HG03097 (cell line): ENCODE measurements at regions not wholly inside any gene's neighbourhood (a gene's known extent, or its start where the extent isn't known, plus 50 kb on each side); places are given as distances from the start of the nearest gene placed in this dataset.

Experiments
- ATAC-seq: cut with Tn5 transposase; IDR thresholded peaks from one replicate; pipeline ENCODE4 v1.9.1; 2021; ENCODE audit not compliant: unreplicated experiment, low FRiP score

GRCh38 chr13:105827111-105827809 lies 708.2 kb downstream of the EFNB2 start:
- ATAC-seq: no peak

GRCh38 chr13:105825071-105825470 lies 710.4 kb downstream of the EFNB2 start:
- no peak for ATAC-seq

GRCh38 chr13:105821337-105821736 lies 714.1 kb downstream of the EFNB2 start:
- ATAC-seq: no peak

GRCh38 chr13:105820415-105820814 lies 715.0 kb downstream of the EFNB2 start:
- no peak for ATAC-seq

GRCh38 chr13:105817498-105817897 lies 718.0 kb downstream of the EFNB2 start:
- no peak for ATAC-seq

GRCh38 chr13:105816994-105817393 lies 718.5 kb downstream of the EFNB2 start:
- ATAC-seq: no peak

- no peak for ATAC-seq
Measured at GRCh38 chr13:105814902-105815250, 720.6 kb downstream of the EFNB2 start.

- ATAC-seq: no peak
Measured at GRCh38 chr13:105814219-105814901, 721.1 kb downstream of the EFNB2 start.

- ATAC-seq: no peak
Measured at GRCh38 chr13:105806628-105806920, 728.9 kb downstream of the EFNB2 start.

GRCh38 chr13:105805892-105806627 lies 729.4 kb downstream of the EFNB2 start:
- ATAC-seq: no peak

- ATAC-seq: no peak
Measured at GRCh38 chr13:105804561-105805190, 730.8 kb downstream of the EFNB2 start.

- no peak for ATAC-seq
Measured at GRCh38 chr13:105799155-105799554, 736.3 kb downstream of the EFNB2 start.

- ATAC-seq: no peak
Measured at GRCh38 chr13:105798541-105798940, 736.9 kb downstream of the EFNB2 start.

GRCh38 chr13:105796081-105796480 lies 739.4 kb downstream of the EFNB2 start:
- no peak for ATAC-seq

GRCh38 chr13:105790923-105791322 lies 744.5 kb downstream of the EFNB2 start:
- no peak for ATAC-seq

- ATAC-seq: no peak
Measured at GRCh38 chr13:105788530-105788929, 746.9 kb downstream of the EFNB2 start.

GRCh38 chr13:105787632-105788031 lies 747.8 kb downstream of the EFNB2 start:
- ATAC-seq: no peak

- ATAC-seq: no peak
Measured at GRCh38 chr13:105785436-105785835, 750.0 kb downstream of the EFNB2 start.

GRCh38 chr13:105783261-105783660 lies 752.2 kb downstream of the EFNB2 start:
- ATAC-seq: no peak

- ATAC-seq: no peak
Measured at GRCh38 chr13:105778196-105778595, 757.3 kb downstream of the EFNB2 start.

GRCh38 chr13:105774739-105775460 lies 760.6 kb downstream of the EFNB2 start:
- ATAC-seq: no peak
